Astrocyte of the spinal cord (primary cell): ENCODE measurements at regions not wholly inside any gene's neighbourhood (a gene's known extent, or its start where the extent isn't known, plus 50 kb on each side); places are given as distances from the start of the nearest gene placed in this dataset.

ENCODE experiments used
- DNase-seq: peaks from one replicate; pipeline ENCODE4 v3.0.0; 2011; ENCODE audit warnings: low read depth, low spot score
- H3K4me3 ChIP-seq: 2 replicates; pipeline ENCODE4 v1.5.1; 2011; ENCODE audit warnings: low read depth, mild to moderate bottlenecking, low read length, moderate library complexity
- in situ Hi-C: cut with HindIII; loops from 2 replicates; pipeline ENCODE4 v1.10.0; 2017; ENCODE audit warnings: low sequenced_read_pairs
- TF ChIP-seq, protein P1 (sequence below): IDR thresholded peaks from 2 replicates; pipeline ENCODE4 v1.5.1; 2012; ENCODE audit warnings: low read depth, mild to moderate bottlenecking, low read length, inconsistent platforms

DNA sequence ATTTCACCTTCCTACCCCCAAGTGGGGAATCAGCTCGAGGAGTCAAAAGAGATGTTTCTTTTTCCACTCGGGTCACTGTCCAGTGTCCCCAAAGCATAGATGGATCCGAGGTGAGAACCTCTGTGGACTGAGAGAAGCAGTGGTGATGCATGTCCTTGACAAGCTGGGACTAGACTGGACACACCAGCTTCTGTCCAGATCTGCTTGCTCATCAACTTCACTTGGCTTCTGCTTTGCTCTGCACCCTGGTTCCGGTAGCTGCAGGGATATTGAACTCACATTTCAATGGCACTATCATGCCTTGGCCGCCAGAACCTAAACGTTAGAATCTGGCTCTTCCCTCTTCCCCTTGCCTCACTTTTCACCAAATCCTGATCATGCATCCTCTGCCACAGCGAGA lies 50.3 kb upstream of the CXCL12 start:
- no peak for DNase-seq
- H3K4me3 ChIP-seq, result no peak overlapping the region
- TF ChIP-seq, protein P1, sequence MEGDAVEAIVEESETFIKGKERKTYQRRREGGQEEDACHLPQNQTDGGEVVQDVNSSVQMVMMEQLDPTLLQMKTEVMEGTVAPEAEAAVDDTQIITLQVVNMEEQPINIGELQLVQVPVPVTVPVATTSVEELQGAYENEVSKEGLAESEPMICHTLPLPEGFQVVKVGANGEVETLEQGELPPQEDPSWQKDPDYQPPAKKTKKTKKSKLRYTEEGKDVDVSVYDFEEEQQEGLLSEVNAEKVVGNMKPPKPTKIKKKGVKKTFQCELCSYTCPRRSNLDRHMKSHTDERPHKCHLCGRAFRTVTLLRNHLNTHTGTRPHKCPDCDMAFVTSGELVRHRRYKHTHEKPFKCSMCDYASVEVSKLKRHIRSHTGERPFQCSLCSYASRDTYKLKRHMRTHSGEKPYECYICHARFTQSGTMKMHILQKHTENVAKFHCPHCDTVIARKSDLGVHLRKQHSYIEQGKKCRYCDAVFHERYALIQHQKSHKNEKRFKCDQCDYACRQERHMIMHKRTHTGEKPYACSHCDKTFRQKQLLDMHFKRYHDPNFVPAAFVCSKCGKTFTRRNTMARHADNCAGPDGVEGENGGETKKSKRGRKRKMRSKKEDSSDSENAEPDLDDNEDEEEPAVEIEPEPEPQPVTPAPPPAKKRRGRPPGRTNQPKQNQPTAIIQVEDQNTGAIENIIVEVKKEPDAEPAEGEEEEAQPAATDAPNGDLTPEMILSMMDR, result no peak
- in situ Hi-C loops, result no loop called here

DNA sequence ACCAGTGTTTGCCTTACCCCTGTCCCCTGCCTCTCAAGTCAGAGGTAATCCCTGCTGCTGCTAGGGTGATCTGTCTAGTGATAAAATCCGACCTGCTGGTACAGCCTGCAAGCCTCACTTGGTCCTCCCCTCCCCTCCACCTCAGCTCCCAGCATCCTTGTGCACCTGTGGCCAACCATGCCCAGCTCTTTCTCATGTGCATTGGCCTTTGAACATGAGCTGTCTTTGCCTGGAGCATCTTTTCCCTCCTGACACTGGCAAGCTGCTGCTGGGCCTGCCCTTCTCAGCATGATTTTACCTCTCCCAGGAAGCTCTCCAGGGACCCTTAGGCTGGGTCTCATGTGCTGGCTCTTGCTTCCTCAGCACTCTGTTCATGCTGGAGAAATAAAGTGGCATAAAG lies 51.3 kb upstream of the CXCL12 start:
- TF ChIP-seq, protein P1, result no peak
- in situ Hi-C loops, result no loop called here
- no peak for DNase-seq
- no peak overlapping the region for H3K4me3 ChIP-seq

DNA sequence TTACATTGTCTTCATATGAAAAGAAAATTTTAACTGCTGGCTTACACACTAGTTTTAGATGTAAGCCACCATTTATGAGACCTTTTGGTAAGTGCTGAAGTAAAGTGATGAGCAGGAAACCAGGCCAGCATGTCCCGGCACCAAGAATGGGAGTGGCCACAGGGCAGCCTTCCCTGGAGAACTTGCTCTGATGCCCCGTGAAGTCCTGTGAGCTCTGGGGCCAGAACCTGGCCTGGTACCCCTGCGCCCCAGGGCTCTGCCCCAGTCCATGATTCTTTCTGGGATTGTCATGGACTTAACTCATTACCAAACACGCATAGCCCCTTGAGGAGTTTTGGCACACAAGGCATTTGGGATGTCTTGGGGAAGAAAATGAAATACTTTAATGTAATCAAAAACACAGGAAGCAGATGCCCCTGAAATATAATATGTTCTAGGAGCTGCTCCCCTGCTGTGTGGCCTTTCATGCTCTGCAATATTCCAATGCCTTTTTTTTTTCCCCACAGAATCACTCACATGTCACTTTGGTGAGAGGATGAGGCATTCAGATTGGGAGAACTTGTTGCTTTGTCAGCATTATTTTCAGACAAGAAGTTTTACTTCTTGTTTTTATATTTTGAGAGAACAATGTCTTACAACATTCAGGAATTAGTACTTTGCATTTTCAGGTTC lies 53.1 kb upstream of the CXCL12 start:
- TF ChIP-seq, protein P1, result no peak
- no peak overlapping the region for H3K4me3 ChIP-seq
- DNase-seq, result peak; percentile 4
- in situ Hi-C loops, result no loop called here

DNA sequence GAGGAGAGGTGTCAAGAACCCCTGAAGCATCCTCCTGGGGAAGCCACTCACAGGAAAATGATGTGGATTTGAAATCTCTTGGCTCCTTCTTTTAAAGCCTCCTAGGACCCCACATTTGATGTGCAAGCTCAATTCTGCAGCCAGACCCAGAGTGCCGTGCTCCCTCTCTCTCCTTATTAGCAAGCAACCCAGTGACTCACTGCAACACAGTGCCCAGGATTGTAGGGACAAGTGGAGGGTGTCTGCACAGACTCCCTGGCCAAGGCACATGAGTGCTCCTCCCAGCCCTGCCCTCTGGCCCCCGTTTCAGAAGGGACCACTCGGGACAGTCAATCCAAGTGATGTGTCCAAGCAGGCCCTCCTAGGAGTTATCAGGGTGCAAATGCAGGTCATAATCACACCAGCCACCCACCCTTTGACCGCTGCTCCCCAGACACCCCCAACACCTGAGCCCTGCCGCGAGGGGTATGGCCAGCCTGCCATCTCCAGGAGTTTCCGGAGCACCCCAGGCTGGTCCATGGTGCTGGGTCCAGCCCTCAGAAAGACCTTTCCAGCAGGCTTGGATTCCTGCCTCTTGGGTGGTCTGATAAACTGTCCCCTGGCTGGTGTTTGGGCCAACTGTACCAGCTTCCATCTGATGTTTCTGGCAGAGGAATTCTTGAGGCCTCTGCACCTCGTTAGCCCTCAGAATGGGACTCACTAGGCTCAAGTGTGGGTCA lies 54.5 kb upstream of the CXCL12 start:
- no peak for DNase-seq
- in situ Hi-C loops, result no loop called here
- H3K4me3 ChIP-seq, result no peak overlapping the region
- TF ChIP-seq, protein P1, result no peak

DNA sequence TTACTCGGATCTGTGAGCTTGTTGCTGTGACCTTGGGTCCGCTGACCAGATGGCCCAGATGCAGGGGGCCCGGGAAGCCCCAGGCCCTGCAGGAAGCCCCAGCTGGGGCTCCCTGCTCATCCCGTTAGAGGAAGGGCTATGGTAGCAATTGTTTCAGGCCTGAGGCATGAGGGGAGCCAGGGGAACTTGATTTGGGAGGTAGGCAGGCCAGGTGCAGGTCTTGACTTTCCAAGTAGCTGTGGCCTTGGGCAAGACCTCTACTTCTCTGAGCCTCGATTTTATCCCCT lies 55.0 kb upstream of the CXCL12 start:
- no peak for DNase-seq
- TF ChIP-seq, protein P1, result no peak
- H3K4me3 ChIP-seq, result no peak overlapping the region
- in situ Hi-C loops, result no loop called here

DNA sequence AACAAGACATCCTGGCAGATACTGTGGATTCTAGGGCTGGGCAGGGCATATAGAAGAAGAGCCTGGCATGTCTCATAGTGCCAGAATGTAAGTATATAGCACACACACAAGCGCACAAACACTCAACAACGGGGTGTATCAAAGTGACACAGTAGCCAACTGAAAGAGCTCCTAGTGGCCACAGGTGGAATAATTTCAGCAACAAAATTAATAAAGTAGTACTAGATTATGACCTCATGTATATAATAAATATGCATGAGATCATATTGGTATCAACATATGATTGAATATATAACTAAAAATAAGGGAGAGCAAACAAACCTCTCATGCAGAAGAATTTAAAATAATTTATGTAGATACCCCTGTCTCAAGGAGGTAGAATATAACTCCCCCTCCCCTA lies 72.4 kb upstream of the CXCL12 start:
- TF ChIP-seq, protein P1, result peak; percentile 18
- DNase-seq, result no peak
- in situ Hi-C loops, result no loop called here
- H3K4me3 ChIP-seq, result no peak overlapping the region
